ENCODE measurements at regions not wholly inside any gene's neighbourhood (a gene's known extent, or its start where the extent isn't known, plus 50 kb on each side); places are given as distances from the start of the nearest gene placed in this dataset.

GRCh38 chr7:91355695-91356435, 91.6 kb downstream of the FZD1 start (continued):
- TF ChIP-seq ZNF57 (CRISPR knock-in tag; IDR thresholded peaks at IDR 0.05), result no peak
- TF ChIP-seq XRCC3 (IDR thresholded peaks at IDR 0.05), result no peak
- TF ChIP-seq ZNF780A (CRISPR knock-in tag; IDR thresholded peaks at IDR 0.05), result no peak
- no peak for TF ChIP-seq ASH1L (IDR thresholded peaks at IDR 0.05; ENCODE audit: borderline replicate concordance, low read depth, partially characterized antibody)
- no peak for TF ChIP-seq HDAC8 (tag; IDR thresholded peaks at IDR 0.05)
- no peak for TF ChIP-seq HMGN3 (IDR thresholded peaks at IDR 0.05; ENCODE audit: borderline replicate concordance, extremely low read depth, insufficient read length, low read depth, low read length)

- POLR2A ChIA-PET, result interaction anchor here (1.3 kb wide), 1 partner anchor 13 kb away, joined by 5 read pairs; no protein-coding TSS in a partner anchor
- in situ Hi-C loops (cut with MboI), result no loop called here
- TF ChIP-seq CBFA2T3 (IDR thresholded peaks at IDR 0.05) (no peak), ZNF589 (CRISPR knock-in tag; IDR thresholded peaks at IDR 0.05; ENCODE audit: low read depth) (no peak), RBM22 (IDR thresholded peaks at IDR 0.05; ENCODE audit: low read depth, low read length, poor library complexity, severe bottlenecking) (no peak), ZMIZ1 (IDR thresholded peaks at IDR 0.05; ENCODE audit: low read depth in 2 of 2, low read length in 2 of 2) (no peak), NR2C2 (CRISPR knock-in tag; IDR thresholded peaks at IDR 0.05) (no peak), NR2C2 (tag; IDR thresholded peaks at IDR 0.05) (no peak), NCOA4 (IDR thresholded peaks at IDR 0.05; ENCODE audit: partially characterized antibody) (no peak), HNRNPLL (IDR thresholded peaks at IDR 0.05; ENCODE audit: low read depth, low read length, poor library complexity, severe bottlenecking) (no peak), ZNF511 (CRISPR knock-in tag; IDR thresholded peaks at IDR 0.05) (no peak), MYBL2 (IDR thresholded peaks at IDR 0.05; ENCODE audit: low read depth) (no peak), MYBL2 (CRISPR knock-in tag; IDR thresholded peaks at IDR 0.05; ENCODE audit: borderline replicate concordance) (no peak), NELFE (IDR thresholded peaks at IDR 0.05; ENCODE audit: insufficient read depth, insufficient read length) (no peak), SP1 (CRISPR knock-in tag; IDR thresholded peaks at IDR 0.05) (no peak)
Observed at GRCh38 chr7:91356915-91357314, 92.7 kb downstream of the FZD1 start.

More at GRCh38 chr7:91356915-91357314, 92.7 kb downstream of the FZD1 start:
- no peaks in the 10 kb centered on the region; a peak in 1 of 5 replicates for H3K27me3 ChIP-seq (ENCODE audit: control insufficient read depth in 2 of 2, insufficient read depth in 2 of 2, low read length in 2 of 2)
- DNase-seq (ENCODE audit: extremely low read depth in 1 of 4, low spot score in 3 of 4) (no peak), FAIRE-seq (no peak), ATAC-seq (no peak)
- no peaks in the 10 kb centered on the region for H3K9me1 ChIP-seq (ENCODE audit: control insufficient read depth, insufficient read depth, low read length)
- no peak overlapping the region for H3K4me2 ChIP-seq (ENCODE audit: insufficient read depth, low read length)
- intact Hi-C loops (cut with micrococcal nuclease), result no loop called here
- no peak overlapping the region for H3K27ac ChIP-seq (ENCODE audit: extremely low read depth, low read depth, low read length)
- CTCF ChIA-PET (ENCODE audit: low intra/inter-chr PET ratio), result no interaction called here
- no peaks in the 10 kb centered on the region for H3K79me2 ChIP-seq (ENCODE audit: control insufficient read depth, insufficient read depth, low read length)
- no peaks in the 10 kb centered on the region for H3K4me1 ChIP-seq (replicated peaks in 1 of 2; ENCODE audit: control insufficient read depth in 2 of 2, insufficient read depth in 2 of 2, low read length in 2 of 2)
- no peaks in the 10 kb centered on the region for H3K36me3 ChIP-seq (ENCODE audit: control insufficient read depth, insufficient read depth, low read length)
- no TSS peak for BruUV-seq (replicated peaks)
- no peaks in the 10 kb centered on the region for H3K9me3 ChIP-seq (replicated peaks; ENCODE audit: control insufficient read depth, insufficient read depth, low read depth, low read length)
- H3K4me3 ChIP-seq, result no peak overlapping the region
- no peak overlapping the region for H3K9ac ChIP-seq (ENCODE audit: insufficient read depth in 1 of 2, low read depth in 2 of 2, low read length in 2 of 2)
- no peaks in the 10 kb centered on the region for H4K20me1 ChIP-seq (replicated peaks; ENCODE audit: control insufficient read depth, insufficient read depth, low read length)
- H2AFZ ChIP-seq (ENCODE audit: low read depth, low read length), result no peak overlapping the region
